ENCODE measurements at regions not wholly inside any gene's neighbourhood (a gene's known extent, or its start where the extent isn't known, plus 50 kb on each side); places are given as distances from the start of the nearest gene placed in this dataset.

DNA sequence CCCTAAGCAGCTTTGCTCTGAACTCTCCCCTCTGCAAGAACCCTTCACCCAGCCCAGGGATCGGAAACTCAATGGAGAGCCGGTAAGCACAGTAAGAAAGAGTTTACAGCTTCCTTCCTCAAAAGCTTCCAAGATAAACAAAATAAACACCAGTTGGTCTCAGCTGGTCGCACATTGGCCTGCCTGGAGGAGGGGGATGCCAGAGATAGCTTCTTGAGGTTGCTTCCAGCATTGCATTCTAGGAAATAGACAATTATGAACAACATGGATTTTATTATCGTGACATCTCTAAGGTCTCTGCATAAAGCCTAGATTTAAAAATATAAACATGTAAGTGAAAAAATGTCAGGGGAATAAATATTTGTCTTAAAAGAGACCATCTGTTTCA lies 141.5 kb upstream of the PKDCC start:
- Histone ChIP-seq H3K27me3 (ENCODE audit: control insufficient read depth, insufficient read depth, low read length) (no peaks in the 10 kb centered on the region), H3K9me3 (replicated peaks; ENCODE audit: control insufficient read depth, low read depth, low read length) (no peaks in the 10 kb centered on the region), H3K36me3 (ENCODE audit: control insufficient read depth, insufficient read depth, low read length) (no peaks in the 10 kb centered on the region), H3K4me3 (ENCODE audit: low read length) (no peak overlapping the region), H3K4me1 (ENCODE audit: control insufficient read depth, insufficient read depth, low read length) (peaks cover 19% of the 10 kb centered on the region), H3K27ac (ENCODE audit: low read length) (peak overlapping the region; percentile 18)
- no CpG with 5 or more reads among the region's 4 CpGs for WGBS (ENCODE audit: insufficient coverage)
- peak; percentile 84 for DNase-seq

DNA sequence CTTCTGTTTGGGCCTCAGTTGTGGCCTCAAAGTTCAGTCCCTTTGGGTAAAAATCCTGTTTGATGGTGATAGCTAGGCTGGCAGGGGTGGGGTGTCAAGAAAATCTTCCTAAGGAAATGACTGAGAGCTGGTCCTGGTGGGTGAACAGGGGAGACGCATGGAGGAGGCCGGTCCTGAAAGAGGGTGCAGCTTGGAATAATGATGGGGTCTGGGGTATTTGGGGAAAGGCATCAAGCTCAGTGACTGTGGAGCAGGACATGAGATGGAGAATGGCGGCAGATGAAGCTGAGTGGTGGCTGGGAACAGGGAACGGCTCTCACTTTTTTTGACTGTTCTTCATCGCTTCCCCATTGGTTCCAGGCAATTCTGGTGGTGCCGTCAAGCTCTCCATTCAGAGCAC lies 140.7 kb upstream of the PKDCC start:
- H3K4me3 ChIP-seq (ENCODE audit: low read length): no peak overlapping the region
- H3K36me3 ChIP-seq (ENCODE audit: control insufficient read depth, insufficient read depth, low read length): no peaks in the 10 kb centered on the region
- H3K4me1 ChIP-seq (ENCODE audit: control insufficient read depth, insufficient read depth, low read length): peaks cover 19% of the 10 kb centered on the region
- DNase-seq: no peak
- WGBS (ENCODE audit: insufficient coverage): 98% methylated on average over 6 of the region's 6 CpGs
- H3K27me3 ChIP-seq (ENCODE audit: control insufficient read depth, insufficient read depth, low read length): no peaks in the 10 kb centered on the region
- H3K9me3 ChIP-seq (replicated peaks; ENCODE audit: control insufficient read depth, low read depth, low read length): no peaks in the 10 kb centered on the region
- peak overlapping the region; percentile 32 for H3K27ac ChIP-seq (ENCODE audit: low read length)

DNA sequence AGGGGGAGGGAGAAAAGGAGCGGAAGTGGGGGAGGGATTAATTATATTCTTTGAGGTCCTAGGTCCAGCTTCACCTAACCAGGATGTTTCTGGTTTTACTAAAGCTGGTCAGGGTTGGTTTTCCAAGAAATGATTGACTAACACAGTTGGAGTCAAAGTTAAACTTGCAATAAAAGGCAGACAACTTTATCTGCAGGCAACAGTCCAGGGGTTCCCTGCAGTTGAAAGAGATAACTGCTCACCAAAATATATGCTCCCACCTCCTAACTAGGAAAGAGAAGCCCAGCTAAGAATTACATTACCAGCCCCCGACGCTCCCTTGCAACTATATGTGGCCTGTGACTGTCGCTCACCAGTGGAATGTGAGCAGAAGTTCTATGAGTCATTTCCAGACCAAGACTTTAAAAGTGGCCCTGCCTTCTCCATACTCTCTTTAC lies 140.0 kb upstream of the PKDCC start:
- 60% methylated on average over 1 of the region's 4 CpGs for WGBS (ENCODE audit: insufficient coverage)
- Histone ChIP-seq H3K27me3 (ENCODE audit: control insufficient read depth, insufficient read depth, low read length) (no peaks in the 10 kb centered on the region), H3K4me3 (ENCODE audit: low read length) (no peak overlapping the region), H3K36me3 (ENCODE audit: control insufficient read depth, insufficient read depth, low read length) (no peaks in the 10 kb centered on the region), H3K27ac (ENCODE audit: low read length) (no peak overlapping the region), H3K4me1 (ENCODE audit: control insufficient read depth, insufficient read depth, low read length) (peaks cover 19% of the 10 kb centered on the region), H3K9me3 (replicated peaks; ENCODE audit: control insufficient read depth, low read depth, low read length) (no peaks in the 10 kb centered on the region)
- no peak for DNase-seq

DNA sequence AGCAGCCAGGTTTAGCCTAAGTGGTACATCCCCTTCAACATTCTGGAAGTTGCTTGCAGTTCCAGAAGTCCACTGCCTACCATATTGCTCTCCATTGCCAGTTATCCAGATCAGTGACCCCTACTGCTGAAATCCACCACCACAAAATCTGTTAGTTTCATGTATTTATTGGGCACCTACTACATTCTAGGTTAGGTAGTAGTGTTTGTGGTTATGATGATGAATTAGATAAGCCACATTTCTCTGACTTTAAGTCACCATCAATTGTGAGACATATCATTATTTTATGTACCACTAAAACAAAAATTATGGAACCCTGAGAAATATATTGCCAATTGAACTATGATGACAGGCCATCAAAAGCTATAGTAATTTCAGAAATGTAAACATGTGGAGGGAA lies 139.5 kb upstream of the PKDCC start:
- H3K9me3 ChIP-seq (replicated peaks; ENCODE audit: control insufficient read depth, low read depth, low read length): no peaks in the 10 kb centered on the region
- H3K4me1 ChIP-seq (ENCODE audit: control insufficient read depth, insufficient read depth, low read length): peaks cover 17% of the 10 kb centered on the region
- no peak overlapping the region for H3K27ac ChIP-seq (ENCODE audit: low read length)
- H3K27me3 ChIP-seq (ENCODE audit: control insufficient read depth, insufficient read depth, low read length): no peaks in the 10 kb centered on the region
- no peaks in the 10 kb centered on the region for H3K36me3 ChIP-seq (ENCODE audit: control insufficient read depth, insufficient read depth, low read length)
- no peak for DNase-seq
- H3K4me3 ChIP-seq (ENCODE audit: low read length): no peak overlapping the region

DNA sequence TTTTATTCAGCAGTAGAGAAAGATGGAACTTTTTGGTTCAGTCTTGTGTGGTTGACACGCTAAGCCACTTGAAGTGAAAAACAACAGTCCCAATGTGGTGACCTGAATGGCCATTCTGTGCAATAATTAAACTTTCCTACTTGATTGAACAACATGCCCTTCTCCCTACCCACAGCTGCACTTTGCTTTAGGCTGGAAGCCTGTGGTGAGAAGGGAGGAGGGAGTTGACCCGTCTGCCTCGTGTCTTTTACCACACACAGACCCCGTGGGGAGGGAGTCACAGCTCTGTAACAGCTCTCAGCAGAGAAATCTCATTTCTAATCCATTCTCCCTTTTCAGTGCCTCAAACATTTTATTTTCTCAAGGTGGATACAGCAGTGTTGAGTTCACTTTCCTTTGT lies 138.2 kb upstream of the PKDCC start:
- Histone ChIP-seq H3K4me3 (ENCODE audit: low read length) (no peak overlapping the region), H3K9me3 (replicated peaks; ENCODE audit: control insufficient read depth, low read depth, low read length) (no peaks in the 10 kb centered on the region), H3K36me3 (ENCODE audit: control insufficient read depth, insufficient read depth, low read length) (no peaks in the 10 kb centered on the region), H3K4me1 (ENCODE audit: control insufficient read depth, insufficient read depth, low read length) (peaks cover 15% of the 10 kb centered on the region), H3K27me3 (ENCODE audit: control insufficient read depth, insufficient read depth, low read length) (no peaks in the 10 kb centered on the region), H3K27ac (ENCODE audit: low read length) (no peak overlapping the region)
- DNase-seq: no peak
- WGBS (ENCODE audit: insufficient coverage): no CpG with 5 or more reads among the region's 4 CpGs

DNA sequence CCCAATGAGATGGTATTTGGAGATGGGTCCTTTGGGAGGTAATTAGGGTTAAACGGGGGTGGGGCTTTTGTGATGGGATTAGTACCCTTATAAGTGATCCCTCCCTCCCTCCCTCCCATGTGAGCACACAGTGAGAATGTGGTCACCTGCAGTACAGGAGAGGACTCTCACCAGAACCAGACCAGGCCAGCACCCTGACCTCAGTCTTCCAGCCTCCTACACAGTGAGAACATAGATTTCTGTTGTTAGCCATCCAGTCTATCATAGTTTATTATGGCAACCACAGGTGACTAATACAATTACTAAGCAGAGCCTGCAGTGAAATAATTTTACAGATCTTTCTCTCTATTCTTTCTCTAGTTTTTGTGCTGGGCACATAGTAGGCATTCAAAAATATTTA lies 137.7 kb upstream of the PKDCC start:
- Histone ChIP-seq H3K9me3 (replicated peaks; ENCODE audit: control insufficient read depth, low read depth, low read length) (no peaks in the 10 kb centered on the region), H3K4me3 (ENCODE audit: low read length) (no peak overlapping the region), H3K27ac (ENCODE audit: low read length) (no peak overlapping the region), H3K4me1 (ENCODE audit: control insufficient read depth, insufficient read depth, low read length) (peaks cover 15% of the 10 kb centered on the region), H3K27me3 (ENCODE audit: control insufficient read depth, insufficient read depth, low read length) (no peaks in the 10 kb centered on the region), H3K36me3 (ENCODE audit: control insufficient read depth, insufficient read depth, low read length) (no peaks in the 10 kb centered on the region)
- no peak for DNase-seq
- WGBS (ENCODE audit: insufficient coverage): no CpG with 5 or more reads among the region's 1 CpG

DNA sequence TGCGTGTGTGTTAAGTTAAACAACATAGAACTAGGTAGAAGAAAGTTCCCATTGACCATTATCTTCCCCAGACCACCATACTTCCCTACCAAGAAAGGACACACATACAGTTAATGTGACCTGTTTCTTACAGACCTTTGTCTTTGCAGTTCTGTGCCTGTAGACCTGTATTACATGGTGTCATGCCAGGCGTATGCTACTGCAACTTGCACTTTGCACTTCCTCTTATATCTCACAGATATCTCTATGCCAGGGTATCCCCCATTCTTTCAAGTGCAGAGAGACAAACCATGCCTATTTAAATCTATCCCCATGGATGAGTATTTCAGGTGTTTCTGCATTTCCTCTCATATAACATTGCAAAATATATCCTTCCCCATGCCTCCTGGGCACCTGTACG lies 136.8 kb upstream of the PKDCC start:
- DNase-seq: no peak
- Histone ChIP-seq H3K9me3 (replicated peaks; ENCODE audit: control insufficient read depth, low read depth, low read length) (no peaks in the 10 kb centered on the region), H3K27ac (ENCODE audit: low read length) (no peak overlapping the region), H3K4me3 (ENCODE audit: low read length) (no peak overlapping the region), H3K27me3 (ENCODE audit: control insufficient read depth, insufficient read depth, low read length) (no peaks in the 10 kb centered on the region), H3K4me1 (ENCODE audit: control insufficient read depth, insufficient read depth, low read length) (peaks cover 14% of the 10 kb centered on the region), H3K36me3 (ENCODE audit: control insufficient read depth, insufficient read depth, low read length) (no peaks in the 10 kb centered on the region)
- 86% methylated on average over 2 of the region's 3 CpGs for WGBS (ENCODE audit: insufficient coverage)

DNA sequence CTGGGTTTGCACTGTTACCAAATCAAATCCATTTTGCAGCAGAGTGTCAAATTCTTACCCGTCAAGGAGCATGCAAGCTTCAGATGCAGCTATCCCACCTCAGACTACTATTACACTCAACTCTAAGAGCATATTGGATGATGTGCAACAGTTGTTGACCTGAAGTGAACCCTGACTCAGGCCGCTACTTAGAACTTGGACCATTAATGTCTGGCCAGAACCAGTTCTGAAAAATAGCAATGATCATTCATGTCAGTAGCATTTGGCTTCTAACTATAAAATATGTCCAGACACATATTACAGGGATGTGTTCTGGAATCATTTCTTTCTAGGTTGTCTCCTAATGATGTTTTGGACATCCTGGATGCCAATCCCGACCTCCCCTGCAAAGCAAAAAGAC lies 135.5 kb upstream of the PKDCC start:
- Histone ChIP-seq H3K27ac (ENCODE audit: low read length) (no peak overlapping the region), H3K4me1 (ENCODE audit: control insufficient read depth, insufficient read depth, low read length) (peaks cover 3% of the 10 kb centered on the region), H3K9me3 (replicated peaks; ENCODE audit: control insufficient read depth, low read depth, low read length) (no peaks in the 10 kb centered on the region), H3K36me3 (ENCODE audit: control insufficient read depth, insufficient read depth, low read length) (no peaks in the 10 kb centered on the region), H3K4me3 (ENCODE audit: low read length) (no peak overlapping the region), H3K27me3 (ENCODE audit: control insufficient read depth, insufficient read depth, low read length) (no peaks in the 10 kb centered on the region)
- DNase-seq: no peak
- WGBS (ENCODE audit: insufficient coverage): no CpG with 5 or more reads among the region's 3 CpGs

DNA sequence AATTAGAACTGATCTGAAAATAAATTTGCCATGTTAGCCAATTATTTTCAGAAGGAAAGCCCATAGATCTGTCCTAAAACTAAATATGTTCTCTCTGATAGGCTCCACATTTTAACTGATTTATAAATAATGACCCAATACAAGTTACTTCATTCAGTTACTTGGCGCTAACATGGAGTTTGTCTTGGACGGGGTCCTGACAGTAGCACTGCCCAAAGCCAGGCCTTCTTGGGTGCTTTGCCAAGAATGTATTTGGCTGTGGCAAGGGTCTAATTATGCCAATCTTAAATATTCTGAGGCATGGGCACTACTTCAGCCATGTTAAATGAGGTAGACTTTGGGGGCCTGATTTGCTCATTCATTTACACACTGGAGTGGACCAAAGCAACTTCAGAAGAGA lies 135.0 kb upstream of the PKDCC start:
- Histone ChIP-seq H3K36me3 (ENCODE audit: control insufficient read depth, insufficient read depth, low read length) (no peaks in the 10 kb centered on the region), H3K4me3 (ENCODE audit: low read length) (no peak overlapping the region), H3K9me3 (replicated peaks; ENCODE audit: control insufficient read depth, low read depth, low read length) (no peaks in the 10 kb centered on the region), H3K4me1 (ENCODE audit: control insufficient read depth, insufficient read depth, low read length) (no peaks in the 10 kb centered on the region), H3K27ac (ENCODE audit: low read length) (no peak overlapping the region), H3K27me3 (ENCODE audit: control insufficient read depth, insufficient read depth, low read length) (no peaks in the 10 kb centered on the region)
- no peak for DNase-seq
- WGBS (ENCODE audit: insufficient coverage): 100% methylated on average over 1 of the region's 2 CpGs

DNA sequence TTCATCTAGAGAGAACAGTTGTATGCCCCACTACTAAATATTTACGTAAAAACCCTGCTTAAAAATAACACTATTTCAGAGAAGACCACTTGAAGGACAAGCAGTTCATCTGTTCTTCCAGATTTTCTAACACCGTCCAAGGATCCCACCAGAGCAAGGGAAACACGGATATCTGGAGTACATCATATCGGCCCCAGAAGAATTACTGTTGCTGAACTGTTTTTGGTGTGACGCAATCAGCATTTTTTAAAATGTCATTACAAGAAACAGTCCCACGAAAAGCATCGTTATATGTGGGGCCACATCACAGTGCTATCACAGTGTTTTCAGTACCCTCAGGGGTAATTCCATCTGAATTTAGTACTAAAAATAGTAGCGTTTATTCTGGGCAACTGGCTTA lies 134.5 kb upstream of the PKDCC start:
- no peaks in the 10 kb centered on the region for H3K36me3 ChIP-seq (ENCODE audit: control insufficient read depth, insufficient read depth, low read length)
- H3K9me3 ChIP-seq (replicated peaks; ENCODE audit: control insufficient read depth, low read depth, low read length): no peaks in the 10 kb centered on the region
- H3K27ac ChIP-seq (ENCODE audit: low read length): no peak overlapping the region
- no peaks in the 10 kb centered on the region for H3K4me1 ChIP-seq (ENCODE audit: control insufficient read depth, insufficient read depth, low read length)
- H3K27me3 ChIP-seq (ENCODE audit: control insufficient read depth, insufficient read depth, low read length): no peaks in the 10 kb centered on the region
- WGBS (ENCODE audit: insufficient coverage): 81% methylated on average over 3 of the region's 8 CpGs
- no peak overlapping the region for H3K4me3 ChIP-seq (ENCODE audit: low read length)
- DNase-seq: peak; percentile 40

DNA sequence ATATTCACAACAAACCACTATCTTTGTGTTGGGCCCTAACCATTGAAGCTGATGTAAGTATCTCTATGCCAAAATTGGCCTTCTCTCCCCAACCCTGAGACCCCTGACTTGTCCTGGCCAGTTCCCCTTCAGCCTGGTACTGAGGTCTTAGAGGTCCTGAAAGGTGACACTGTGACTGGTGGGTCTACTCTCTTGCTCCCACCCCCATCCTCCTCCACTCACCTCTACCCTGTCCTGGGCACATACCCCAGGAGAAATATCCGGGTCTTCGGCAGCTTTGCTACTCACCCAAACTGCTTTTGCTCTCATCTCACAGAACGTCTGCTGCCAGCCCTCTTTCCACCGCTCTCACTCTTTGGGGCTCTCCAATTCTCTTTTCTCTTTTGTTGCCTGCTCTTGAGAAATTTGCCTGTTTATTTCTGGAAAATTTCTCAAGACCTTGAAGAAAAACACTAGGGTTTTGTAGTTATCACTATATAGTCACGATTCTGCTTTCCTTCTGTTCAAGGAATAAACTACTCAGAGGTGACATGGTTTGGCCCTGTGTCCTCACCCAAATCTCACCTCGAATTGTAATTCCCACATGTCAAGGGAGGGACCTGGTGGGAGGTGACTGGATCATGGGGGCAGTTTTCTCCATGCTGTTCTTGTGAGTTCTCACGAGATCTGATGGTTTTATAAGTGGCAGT lies 133.8 kb upstream of the PKDCC start:
- H3K4me3 ChIP-seq (ENCODE audit: low read length): no peak overlapping the region
- no peaks in the 10 kb centered on the region for H3K4me1 ChIP-seq (ENCODE audit: control insufficient read depth, insufficient read depth, low read length)
- DNase-seq: no peak
- no peaks in the 10 kb centered on the region for H3K27me3 ChIP-seq (ENCODE audit: control insufficient read depth, insufficient read depth, low read length)
- no peaks in the 10 kb centered on the region for H3K36me3 ChIP-seq (ENCODE audit: control insufficient read depth, insufficient read depth, low read length)
- WGBS (ENCODE audit: insufficient coverage): 98% methylated on average over 3 of the region's 7 CpGs
- no peaks in the 10 kb centered on the region for H3K9me3 ChIP-seq (replicated peaks; ENCODE audit: control insufficient read depth, low read depth, low read length)
- no peak overlapping the region for H3K27ac ChIP-seq (ENCODE audit: low read length)

Measured in muscle of leg (tissue), 3 donors.